GM18868 (cell line): ENCODE measurements at regions not wholly inside any gene's neighbourhood (a gene's known extent, or its start where the extent isn't known, plus 50 kb on each side); places are given as distances from the start of the nearest gene placed in this dataset.
"Not testable (repeated sequence)": the region's sequence is repeated elsewhere in the genome, so short reads cannot be mapped to it uniquely, and the experiment has no call there.

Experiments used
- ATAC-seq: cut with Tn5 transposase; IDR thresholded peaks from one replicate; pipeline ENCODE4 v1.9.1; 2021; ENCODE audit warnings: mild to moderate bottlenecking, moderate library complexity; ENCODE audit not compliant: unreplicated experiment

DNA sequence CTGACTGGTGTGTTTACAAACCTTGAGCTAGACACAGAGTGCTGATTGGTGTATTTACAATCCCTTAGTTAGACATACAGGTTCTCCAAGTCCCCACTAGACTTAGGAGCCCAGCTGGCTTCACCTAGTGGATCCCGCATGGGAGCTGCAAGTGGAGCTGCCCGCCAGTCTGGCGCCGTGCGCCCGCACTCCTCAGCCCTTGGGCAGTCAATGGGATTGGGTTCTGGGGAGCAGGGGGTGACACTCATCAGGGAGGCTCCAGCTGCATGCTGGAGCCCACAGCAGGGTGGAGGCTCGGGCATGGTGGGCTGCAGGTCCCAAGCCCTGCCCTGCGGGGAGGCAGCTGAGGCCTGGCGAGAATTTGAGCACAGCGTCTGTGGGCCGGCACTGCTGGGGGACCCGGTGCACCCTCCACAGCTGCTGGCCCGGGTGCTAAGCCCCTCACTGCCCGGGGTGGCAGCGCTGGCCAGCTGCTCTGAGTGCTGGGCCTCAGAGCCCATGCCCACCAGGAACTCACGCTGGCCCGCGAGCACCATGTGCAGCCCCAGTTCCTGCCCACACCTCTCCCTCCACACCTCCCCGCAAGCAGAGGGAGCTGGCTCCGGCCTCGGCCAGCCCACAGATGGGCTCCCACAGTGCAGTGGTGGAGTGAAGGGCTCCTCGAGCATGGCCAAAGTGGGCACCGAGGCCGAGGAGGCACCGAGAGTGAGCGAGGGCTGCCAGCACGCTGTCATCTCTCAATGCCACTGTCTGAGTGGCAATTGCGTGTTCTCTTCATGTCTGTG, 290.6 kb upstream of the RGPD4 start:
- not testable (repeated sequence) for ATAC-seq

- ATAC-seq: no peak
These were observed 284.4 kb upstream of the RGPD4 start for GRCh38 chr2:107542314-107542740.

DNA sequence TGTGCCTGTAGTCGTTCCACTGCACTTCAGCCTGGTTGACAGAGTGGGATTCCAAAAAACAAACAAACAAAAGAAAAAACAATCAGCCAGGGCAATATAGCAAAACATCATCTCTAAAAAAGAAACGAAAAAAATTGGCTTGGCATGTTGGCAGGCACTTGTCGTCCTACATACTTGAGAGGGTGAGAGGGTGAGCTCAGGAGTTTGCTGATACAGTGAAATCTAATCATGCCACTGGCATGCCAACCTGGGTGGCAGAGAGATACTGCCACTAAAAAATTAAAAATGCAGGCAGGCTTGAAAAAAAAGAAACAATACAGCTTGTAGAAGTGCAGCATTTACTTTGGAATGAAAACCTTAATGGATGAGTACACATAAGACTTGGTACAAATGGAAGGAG, 282.9 kb upstream of the RGPD4 start:
- no peak for ATAC-seq

DNA sequence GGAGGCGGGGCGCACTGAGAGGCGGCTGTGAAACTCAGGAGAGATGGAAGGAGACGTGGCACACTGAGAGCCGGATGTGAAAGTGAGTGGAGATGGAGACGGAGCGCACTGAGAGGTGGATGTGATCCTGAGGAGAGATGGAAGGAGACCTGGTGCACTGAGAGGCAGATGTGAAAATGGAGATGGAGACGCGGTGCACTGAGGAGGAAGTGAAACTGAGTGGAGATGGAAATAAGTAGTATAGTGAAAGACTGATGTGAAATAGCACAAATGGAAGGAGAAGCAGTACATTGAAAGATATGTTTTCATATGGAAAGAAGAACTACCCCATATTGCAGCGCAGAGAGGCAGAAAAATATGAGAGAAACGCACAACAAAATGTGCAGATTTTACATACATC, 281.6 kb upstream of the RGPD4 start:
- no peak for ATAC-seq

DNA sequence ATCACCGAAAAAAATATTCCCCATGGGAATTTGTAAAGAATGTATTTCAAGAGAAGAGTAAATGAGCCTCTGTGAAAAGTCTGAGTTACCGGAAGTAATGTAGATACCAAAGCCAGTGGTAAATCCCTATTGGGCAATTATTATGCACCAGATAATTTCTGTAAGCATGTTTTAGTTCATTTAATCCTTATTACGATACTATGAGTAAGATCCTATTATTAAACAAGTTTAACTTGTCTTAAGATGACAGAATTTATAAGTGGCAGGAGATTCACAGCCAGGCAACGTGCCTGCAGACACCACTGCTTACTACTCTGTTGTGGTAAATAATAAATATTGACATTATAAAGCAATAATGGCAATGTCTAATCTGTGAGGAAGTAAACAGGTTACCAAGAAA, 280.8 kb upstream of the RGPD4 start:
- no peak for ATAC-seq

DNA sequence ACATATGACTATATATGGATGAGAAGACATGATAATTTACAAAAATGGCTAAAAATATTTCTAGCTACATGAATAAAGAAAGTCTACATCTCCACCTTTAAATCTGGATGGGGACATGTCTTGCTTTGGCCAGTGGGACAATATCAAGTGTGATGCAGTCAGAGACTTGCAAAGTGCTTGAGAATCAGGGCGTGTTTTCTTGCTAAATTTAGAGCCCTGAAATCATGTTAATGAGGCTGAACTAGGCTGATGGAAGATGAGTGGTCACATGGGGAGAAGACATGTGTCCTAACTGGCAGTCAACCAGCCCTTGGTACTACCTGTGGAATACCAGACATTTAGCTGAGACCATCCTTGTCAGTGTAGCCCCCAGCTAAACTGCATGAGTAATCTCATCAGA, 278.5 kb upstream of the RGPD4 start:
- ATAC-seq: no peak

- no peak for ATAC-seq
These were observed 273.6 kb upstream of the RGPD4 start for GRCh38 chr2:107553046-107553445.

GRCh38 chr2:107553539-107553938, 273.2 kb upstream of the RGPD4 start:
- ATAC-seq: no peak

DNA sequence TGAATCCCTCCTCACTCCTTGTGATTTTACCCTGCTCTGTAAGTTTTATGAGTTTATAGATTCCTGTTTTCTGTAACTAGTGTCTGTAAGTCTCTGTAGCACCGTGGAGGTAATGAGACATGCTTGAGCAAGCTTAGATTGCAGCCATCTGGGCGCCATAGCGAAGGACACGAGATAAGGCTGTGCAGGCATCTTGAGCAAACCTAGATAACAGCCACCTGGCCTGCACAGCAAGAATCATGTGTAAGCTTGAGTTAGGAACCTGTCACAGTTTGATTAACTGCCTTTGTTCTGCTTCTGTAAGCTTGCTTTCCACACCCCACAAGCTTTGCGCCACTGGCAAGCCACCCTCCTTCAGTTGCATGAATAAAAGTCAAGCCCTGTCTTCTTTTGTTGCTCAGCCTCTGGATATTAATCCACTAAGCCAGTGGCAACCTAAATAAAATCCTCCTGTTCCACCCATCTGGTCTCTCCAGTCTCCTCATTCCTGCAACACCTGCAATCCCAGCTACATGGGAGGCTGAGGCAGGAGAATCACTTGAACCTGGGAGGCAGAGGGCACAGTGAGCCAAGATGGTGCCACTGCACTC, 270.6 kb upstream of the RGPD4 start:
- no peak for ATAC-seq

DNA sequence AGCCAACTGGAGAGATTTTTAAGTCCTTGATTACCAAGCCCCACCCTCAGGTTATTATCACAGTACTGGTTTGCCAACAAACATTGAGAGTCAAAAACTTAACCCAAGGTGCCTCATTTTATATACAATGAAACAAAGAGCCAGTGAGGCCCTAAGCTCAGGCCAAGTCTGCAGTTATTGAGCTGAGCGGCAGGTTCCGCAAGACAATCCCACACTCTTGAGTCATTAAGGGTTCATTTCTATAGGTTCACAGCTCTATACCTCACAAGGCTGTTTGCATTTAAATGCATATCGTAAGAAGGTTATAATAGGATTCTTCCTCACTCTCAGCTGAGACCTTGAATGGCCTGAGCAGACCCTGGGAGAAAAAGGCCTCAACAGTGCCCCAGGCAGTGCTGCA, 268.4 kb upstream of the RGPD4 start:
- no peak for ATAC-seq

GRCh38 chr2:107569496-107569895, 257.2 kb upstream of the RGPD4 start:
- ATAC-seq: no peak

DNA sequence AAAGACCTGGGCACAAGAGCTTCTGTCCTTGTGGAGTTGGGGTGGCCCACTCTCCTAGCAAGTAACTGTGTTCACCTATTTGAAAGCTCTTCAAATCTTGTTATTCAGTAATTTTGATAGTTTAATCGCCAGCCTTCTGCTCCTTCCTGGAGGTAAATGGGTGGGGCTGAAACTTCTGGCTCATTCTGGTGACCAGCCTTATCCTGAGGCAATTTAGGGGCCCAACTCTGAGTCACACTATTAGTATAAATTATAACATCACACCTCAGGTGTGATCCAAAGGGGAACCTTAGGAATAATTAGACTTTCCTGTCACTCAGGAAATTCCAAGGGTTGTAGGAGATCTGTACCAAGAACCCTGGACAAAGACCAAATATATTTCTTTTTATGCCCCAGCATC, 255.8 kb upstream of the RGPD4 start:
- ATAC-seq: no peak

DNA sequence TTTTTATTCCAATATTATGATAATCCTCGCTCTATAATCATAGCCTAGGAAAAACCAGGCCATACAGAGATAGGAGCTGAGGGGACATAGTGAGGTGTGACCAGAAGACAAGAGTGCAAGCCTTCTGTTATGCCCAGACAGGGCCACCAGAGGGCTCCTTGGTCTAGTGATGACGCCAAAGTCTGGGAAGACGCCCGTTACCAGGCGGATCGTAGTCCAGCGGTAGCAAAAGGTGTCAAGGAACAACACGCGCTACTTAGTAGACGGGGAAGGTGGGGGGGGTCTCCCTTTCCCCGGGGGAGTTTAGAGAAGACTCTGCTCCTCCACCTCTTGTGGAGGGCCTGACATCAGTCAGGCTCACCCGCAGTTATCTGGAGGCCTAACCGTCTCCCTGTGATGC, 253.8 kb upstream of the RGPD4 start:
- ATAC-seq: not testable (repeated sequence)

- no peak for ATAC-seq
These were observed 249.7 kb upstream of the RGPD4 start for GRCh38 chr2:107576991-107577390.

DNA sequence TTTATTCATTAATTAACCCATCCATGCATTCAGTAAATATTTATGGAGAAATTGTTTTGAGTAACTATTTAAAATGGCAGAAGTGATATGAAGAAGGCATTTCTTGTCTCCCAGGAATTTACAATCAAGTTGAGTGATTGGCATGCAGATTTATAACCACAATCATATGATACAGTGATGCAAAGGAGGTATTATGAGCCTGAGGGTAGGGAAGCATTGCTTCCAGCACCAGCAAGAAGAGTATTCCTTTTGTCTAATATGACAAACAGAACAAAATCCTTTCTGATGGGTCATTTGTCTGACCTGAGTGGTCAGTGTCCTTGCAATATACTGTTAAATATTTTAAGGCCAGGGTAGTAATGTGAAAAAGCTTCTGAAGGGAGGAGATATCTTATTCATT, 244.2 kb upstream of the RGPD4 start:
- no peak for ATAC-seq

GRCh38 chr2:107584577-107584976, 242.1 kb upstream of the RGPD4 start:
- no peak for ATAC-seq

DNA sequence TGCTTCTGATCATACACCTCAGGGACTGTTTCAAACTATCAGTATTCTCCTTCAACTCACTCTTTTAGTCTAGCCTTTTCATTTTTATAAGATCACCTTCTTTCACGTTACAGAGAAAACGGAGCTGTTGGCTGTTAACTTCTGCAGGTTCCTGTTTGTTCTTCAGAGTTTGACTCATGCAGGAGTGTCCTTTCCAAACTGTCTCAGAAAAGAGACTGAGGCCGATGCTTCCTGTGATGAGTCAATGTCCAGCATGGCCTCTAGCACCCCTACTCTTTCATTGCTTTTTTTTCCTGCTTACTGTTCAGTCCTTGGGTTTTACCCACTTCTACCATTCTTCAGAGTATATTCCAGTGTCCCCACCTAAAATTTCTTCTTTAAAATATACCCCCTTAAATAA, 240.8 kb upstream of the RGPD4 start:
- ATAC-seq: no peak

DNA sequence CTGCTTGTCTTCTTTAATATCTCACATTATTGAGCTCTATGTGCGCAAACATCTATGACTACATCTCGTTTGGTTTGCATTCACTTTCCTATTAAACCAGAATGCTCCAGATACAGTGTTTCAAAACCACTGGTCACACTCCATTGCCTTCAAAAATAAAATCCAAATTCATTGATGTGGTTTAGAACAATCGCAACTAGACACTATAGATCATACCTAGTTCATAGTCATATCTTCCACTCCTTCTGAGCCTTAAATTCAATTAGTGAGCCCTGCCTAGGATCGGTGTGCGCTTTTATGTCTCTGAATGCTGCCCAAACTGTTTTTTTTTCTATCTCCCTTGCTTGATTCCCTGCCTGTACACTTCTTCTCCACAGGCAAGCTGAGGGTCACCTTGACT, 238.5 kb upstream of the RGPD4 start:
- ATAC-seq: no peak

DNA sequence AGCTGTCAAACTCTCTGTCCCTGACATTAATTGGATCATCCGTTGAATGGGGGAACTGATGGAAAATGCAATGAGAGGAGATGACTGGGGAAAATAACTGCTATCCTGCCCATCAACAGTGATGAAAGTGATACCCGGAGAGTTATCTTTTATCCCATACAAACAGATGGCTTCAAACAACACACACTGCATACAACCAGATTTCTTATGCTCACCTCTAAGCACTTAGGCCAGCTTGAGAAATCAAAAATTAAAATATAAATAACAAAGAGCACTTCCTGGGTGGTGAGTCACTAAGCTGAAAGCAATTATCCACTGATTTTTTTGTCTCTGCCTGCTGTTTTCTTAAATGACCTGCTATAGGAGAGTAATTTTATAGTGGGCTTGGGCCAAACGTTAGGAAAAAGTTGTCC, 237.6 kb upstream of the RGPD4 start:
- ATAC-seq: no peak

GRCh38 chr2:107591561-107592279, 235.0 kb upstream of the RGPD4 start:
- ATAC-seq: no peak

DNA sequence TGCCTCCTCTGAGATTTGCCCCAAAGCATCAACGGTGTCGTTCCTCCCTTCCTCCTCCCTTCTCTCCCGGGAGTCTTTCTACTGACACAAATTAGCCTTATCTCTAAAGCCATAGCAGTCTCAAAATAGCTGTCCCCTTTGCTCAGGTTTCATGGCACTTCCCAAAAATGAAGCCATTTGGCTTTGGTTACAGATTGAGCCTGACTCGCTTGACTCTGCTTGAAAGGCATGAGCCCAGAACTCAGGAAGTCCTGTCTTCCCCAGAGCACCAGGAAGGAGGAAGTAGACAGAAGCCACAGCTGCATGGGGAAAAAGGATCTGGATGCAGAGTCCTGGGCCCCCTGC, 234.4 kb upstream of the RGPD4 start:
- no peak for ATAC-seq

- no peak for ATAC-seq
These were observed 231.4 kb upstream of the RGPD4 start for GRCh38 chr2:107595285-107595684.
